Duodenal mucosa (tissue), 2 donors: ENCODE measurements at regions not wholly inside any gene's neighbourhood (a gene's known extent, or its start where the extent isn't known, plus 50 kb on each side); places are given as distances from the start of the nearest gene placed in this dataset.
"Not testable (repeated sequence)": the region's sequence is repeated elsewhere in the genome, so short reads cannot be mapped to it uniquely, and the experiment has no call there.

Source experiments
- H3K27ac ChIP-seq: one replicate; pipeline ENCODE4 v1.7.0; 2013; ENCODE audit warnings: low read depth, low read length
- H3K27me3 ChIP-seq, 2 donors: one replicate each; pipeline ENCODE4 v1.7.0; 2013; ENCODE audit warnings: low read length in 2 of 2, control low read depth in 1 of 2; ENCODE audit not compliant: insufficient read depth in 2 of 2, control insufficient read depth in 1 of 2
- H3K36me3 ChIP-seq, 2 donors: one replicate each; pipeline ENCODE4 v1.7.0; 2013; ENCODE audit warnings: low read length in 2 of 2, control low read depth in 1 of 2; ENCODE audit not compliant: insufficient read depth in 2 of 2, control insufficient read depth in 1 of 2
- H3K4me1 ChIP-seq, 2 donors: one replicate each; pipeline ENCODE4 v1.7.0; 2013; ENCODE audit warnings: low read length in 2 of 2, control low read depth in 1 of 2; ENCODE audit not compliant: insufficient read depth in 2 of 2, control insufficient read depth in 1 of 2
- H3K4me3 ChIP-seq, 2 donors: one replicate each; pipeline ENCODE4 v1.7.0; 2013; ENCODE audit warnings: low read length in 2 of 2, low read depth in 1 of 2
- H3K9ac ChIP-seq, 2 donors: one replicate each; pipeline ENCODE4 v1.7.0; 2013; ENCODE audit warnings: low read length in 2 of 2, low read depth in 1 of 2
- H3K9me3 ChIP-seq, 2 donors: one replicate each; pipeline ENCODE4 v1.7.0; 2013; ENCODE audit warnings: low read length in 2 of 2, control low read depth in 1 of 2; ENCODE audit not compliant: control insufficient read depth in 1 of 2

DNA sequence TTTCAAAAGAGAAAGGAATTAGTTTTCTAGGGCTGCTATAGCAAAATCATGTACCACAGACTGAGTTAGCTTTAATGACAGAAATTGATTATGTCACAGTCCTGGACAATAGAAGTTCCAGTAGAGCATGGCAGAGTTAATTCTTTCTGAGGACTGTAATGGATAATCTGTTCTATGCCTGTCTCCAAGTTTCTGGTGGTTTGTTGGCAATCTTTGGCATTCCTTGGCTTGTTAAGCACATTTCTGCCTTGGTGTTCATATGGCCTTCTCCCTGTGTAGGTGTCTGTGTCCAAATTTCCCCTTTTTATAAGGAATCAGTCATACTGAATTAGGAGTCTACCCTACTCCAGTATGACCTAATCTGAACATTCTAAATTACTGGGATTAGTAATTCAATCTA is 336.1 kb upstream of the PABPC4L start:
- H3K4me3 ChIP-seq, result no peak overlapping the region
- H3K36me3 ChIP-seq, result no peaks in the 10 kb centered on the region
- H3K27me3 ChIP-seq, result no peaks in the 10 kb centered on the region
- H3K4me1 ChIP-seq, result no peaks in the 10 kb centered on the region
- no peak overlapping the region for H3K9ac ChIP-seq
- H3K27ac ChIP-seq, result no peak overlapping the region
- no peaks in the 10 kb centered on the region for H3K9me3 ChIP-seq

- H3K36me3 ChIP-seq, result no peaks in the 10 kb centered on the region
- no peak overlapping the region for H3K9ac ChIP-seq
- H3K4me3 ChIP-seq, result no peak overlapping the region
- no peaks in the 10 kb centered on the region for H3K9me3 ChIP-seq
- H3K27me3 ChIP-seq, result no peaks in the 10 kb centered on the region
- no peaks in the 10 kb centered on the region for H3K4me1 ChIP-seq
- H3K27ac ChIP-seq, result no peak overlapping the region
Observed at GRCh38 chr4:134533068-134533467, 331.5 kb upstream of the PABPC4L start.

- H3K27me3 ChIP-seq, result no peaks in the 10 kb centered on the region
- H3K4me3 ChIP-seq, result no peak overlapping the region
- H3K4me1 ChIP-seq, result no peaks in the 10 kb centered on the region
- H3K27ac ChIP-seq, result no peak overlapping the region
- no peaks in the 10 kb centered on the region for H3K9me3 ChIP-seq
- no peaks in the 10 kb centered on the region for H3K36me3 ChIP-seq
- no peak overlapping the region for H3K9ac ChIP-seq
Observed at GRCh38 chr4:134531013-134531412, 329.4 kb upstream of the PABPC4L start.

DNA sequence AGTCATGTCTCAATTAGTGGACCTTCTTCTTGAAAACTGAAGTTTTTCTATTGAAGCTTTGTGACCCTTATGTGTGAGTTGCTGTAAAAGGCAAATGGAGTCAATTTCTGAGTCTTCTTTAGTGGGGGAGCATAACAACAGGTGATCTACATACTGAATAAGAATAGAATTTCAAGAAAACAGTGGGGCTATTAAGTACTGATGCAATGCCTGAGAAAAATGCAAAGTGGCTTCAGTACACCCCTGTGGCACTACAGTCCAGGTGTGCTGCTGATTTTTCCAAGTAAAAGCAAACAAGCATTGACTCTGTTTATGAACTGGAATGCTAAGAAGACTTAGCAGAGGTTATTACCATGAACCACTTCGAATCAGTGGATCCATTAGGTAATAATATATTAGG is 328.0 kb upstream of the PABPC4L start:
- Histone ChIP-seq H3K27me3 (no peaks in the 10 kb centered on the region), H3K9ac (no peak overlapping the region), H3K27ac (no peak overlapping the region), H3K9me3 (no peaks in the 10 kb centered on the region), H3K36me3 (no peaks in the 10 kb centered on the region), H3K4me1 (no peaks in the 10 kb centered on the region), H3K4me3 (no peak overlapping the region)

- Histone ChIP-seq H3K4me3 (no peak overlapping the region), H3K9me3 (no peaks in the 10 kb centered on the region), H3K9ac (no peak overlapping the region), H3K27me3 (no peaks in the 10 kb centered on the region), H3K27ac (no peak overlapping the region), H3K4me1 (no peaks in the 10 kb centered on the region), H3K36me3 (no peaks in the 10 kb centered on the region)
Observed at GRCh38 chr4:134518574-134519217, 317.1 kb upstream of the PABPC4L start.

GRCh38 chr4:134510544-134510943 is 309.0 kb upstream of the PABPC4L start:
- Histone ChIP-seq H3K36me3 (no peaks in the 10 kb centered on the region), H3K4me3 (no peak overlapping the region)

DNA sequence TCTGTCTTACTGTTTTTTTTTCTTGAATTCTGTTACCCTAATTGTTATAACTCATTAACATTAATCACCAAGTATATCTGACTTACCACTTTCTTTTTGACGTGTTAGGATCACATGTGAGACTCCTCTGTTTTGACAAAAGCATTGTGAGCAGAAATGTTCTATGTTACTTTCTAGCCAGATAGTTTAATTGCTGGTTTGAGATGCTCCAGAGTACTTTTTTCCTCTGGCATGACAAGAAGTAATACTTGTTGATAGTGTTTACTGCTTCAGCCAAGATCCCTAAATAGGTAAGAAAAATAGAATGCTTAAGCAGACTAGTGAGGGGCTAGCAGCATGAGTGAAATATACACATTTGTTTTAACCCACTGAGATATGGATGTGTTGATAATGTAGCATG is 303.9 kb upstream of the PABPC4L start:
- H3K9me3 ChIP-seq, result peaks cover 0 to 6% of the 10 kb centered on the region in 2 donors
- no peak overlapping the region for H3K4me3 ChIP-seq
- H3K36me3 ChIP-seq, result no peaks in the 10 kb centered on the region
- H3K4me1 ChIP-seq, result no peaks in the 10 kb centered on the region
- no peak overlapping the region for H3K9ac ChIP-seq
- no peaks in the 10 kb centered on the region for H3K27me3 ChIP-seq
- no peak overlapping the region for H3K27ac ChIP-seq

More at GRCh38 chr4:134510544-134510943, 309.0 kb upstream of the PABPC4L start:
- Histone ChIP-seq H3K9ac (no peak overlapping the region), H3K27ac (no peak overlapping the region), H3K4me1 (no peaks in the 10 kb centered on the region), H3K9me3 (no peaks in the 10 kb centered on the region), H3K27me3 (no peaks in the 10 kb centered on the region)

DNA sequence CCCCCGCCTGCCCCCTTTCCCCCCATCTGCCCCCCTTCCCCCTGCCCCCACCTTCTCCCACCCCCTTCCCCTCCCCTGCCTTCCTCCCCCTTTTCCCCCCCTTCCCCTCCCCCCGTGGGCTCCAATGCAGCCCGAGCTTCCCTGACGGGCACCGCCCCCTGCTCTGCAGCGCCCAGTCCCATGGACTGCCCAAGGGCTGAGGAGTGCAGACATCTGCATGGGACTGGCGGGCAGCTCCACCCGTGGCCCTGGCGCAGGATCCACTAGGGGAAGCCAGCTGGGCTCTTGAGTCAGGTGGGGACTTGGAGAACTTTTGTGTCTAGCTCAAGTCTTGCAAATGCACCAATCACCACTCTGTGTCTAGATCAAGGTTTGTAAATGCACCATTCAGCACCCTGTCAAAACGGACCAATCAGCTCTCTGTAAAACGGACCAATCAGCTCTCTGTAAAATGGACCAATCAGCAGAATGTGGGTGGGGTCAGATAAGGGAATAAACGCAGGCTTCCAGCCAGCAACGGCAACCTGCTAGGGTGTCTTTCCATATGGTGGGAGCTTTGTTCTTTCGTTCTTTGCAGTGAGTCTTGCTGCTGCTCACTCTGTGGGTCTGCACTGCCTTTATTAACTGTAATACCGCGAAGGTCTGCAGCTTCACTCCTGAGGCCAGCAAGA is 300.5 kb upstream of the PABPC4L start:
- no peak overlapping the region for H3K9ac ChIP-seq
- no peaks in the 10 kb centered on the region for H3K27me3 ChIP-seq
- peaks cover 0 to 6% of the 10 kb centered on the region in 2 donors for H3K9me3 ChIP-seq
- no peaks in the 10 kb centered on the region for H3K36me3 ChIP-seq
- no peaks in the 10 kb centered on the region for H3K4me1 ChIP-seq
- H3K27ac ChIP-seq, result no peak overlapping the region
- no peak overlapping the region for H3K4me3 ChIP-seq

- not testable (repeated sequence) for H3K4me3 ChIP-seq, H3K4me1 ChIP-seq, H3K27ac ChIP-seq, H3K9me3 ChIP-seq, H3K9ac ChIP-seq, H3K36me3 ChIP-seq, H3K27me3 ChIP-seq
Observed at GRCh38 chr4:134501488-134501887, 299.9 kb upstream of the PABPC4L start.

DNA sequence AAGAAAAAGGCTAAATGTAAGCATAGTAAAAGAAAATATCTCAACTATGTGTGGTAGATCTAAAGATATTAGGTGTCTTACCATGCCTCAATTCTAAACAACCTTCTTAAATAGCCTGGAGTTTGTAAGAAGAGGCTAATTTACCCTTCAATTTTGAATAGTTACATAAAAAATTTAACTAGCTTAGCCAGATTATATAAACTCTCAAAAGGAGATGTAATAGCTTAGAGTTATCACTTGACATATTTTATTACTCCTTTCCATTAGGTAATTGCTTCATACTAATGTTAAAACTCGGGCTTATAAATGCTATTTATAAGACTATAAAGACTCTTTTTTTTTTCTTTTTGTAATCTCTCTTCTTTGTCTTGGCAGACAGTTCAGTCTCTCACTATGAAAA is 297.5 kb upstream of the PABPC4L start:
- H3K36me3 ChIP-seq, result no peaks in the 10 kb centered on the region
- H3K4me3 ChIP-seq, result no peak overlapping the region
- H3K9me3 ChIP-seq, result peaks cover 0 to 6% of the 10 kb centered on the region in 2 donors
- no peak overlapping the region for H3K27ac ChIP-seq
- no peaks in the 10 kb centered on the region for H3K4me1 ChIP-seq
- no peak overlapping the region for H3K9ac ChIP-seq
- no peaks in the 10 kb centered on the region for H3K27me3 ChIP-seq
